PFSK-1 (cell line): ENCODE measurements at regions not wholly inside any gene's neighbourhood (a gene's known extent, or its start where the extent isn't known, plus 50 kb on each side); places are given as distances from the start of the nearest gene placed in this dataset.

ENCODE experiments used
- POLR2AphosphoS5 ChIP-seq: IDR thresholded peaks from 2 replicates; pipeline ENCODE4 v1.6.1; 2012; ENCODE audit warnings: low read depth, mild to moderate bottlenecking, control low read depth, low read length, moderate library complexity
- TAF1 ChIP-seq: IDR thresholded peaks from 2 replicates; pipeline ENCODE4 v1.6.1; 2012; ENCODE audit warnings: low read length, control low read depth, borderline replicate concordance; ENCODE audit not compliant: insufficient read depth
- TF ChIP-seq, protein P1 (sequence below), 2 experiments: IDR thresholded peaks; 2 replicates each; pipeline versions ENCODE4 v1.6.1 to v1.8.0; 2011 to 2012; ENCODE audit warnings: low read depth in 2 of 2, low read length in 2 of 2, control low read depth in 1 of 2, inconsistent platforms in 1 of 2, mild to moderate bottlenecking in 1 of 2, moderate library complexity in 1 of 2; ENCODE audit not compliant: insufficient read depth in 1 of 2

DNA sequence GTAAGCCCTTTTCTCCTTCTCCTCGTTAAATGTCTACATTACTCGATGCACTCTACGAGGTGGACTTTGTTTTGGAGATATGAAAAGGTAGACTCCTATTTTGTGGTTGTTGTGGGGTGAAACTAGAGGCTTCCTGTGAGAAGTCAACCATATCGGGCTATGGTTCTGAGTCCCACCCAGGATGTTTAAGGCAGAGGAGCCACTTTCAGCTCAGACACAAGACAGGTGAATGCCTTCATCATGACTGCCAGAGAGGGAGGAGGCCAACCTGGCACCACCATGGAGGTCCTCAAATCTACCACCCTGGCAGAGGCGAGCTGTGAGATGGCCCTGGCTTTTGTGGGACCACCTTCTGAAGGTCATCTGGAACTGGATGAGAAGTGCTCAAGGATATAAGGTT lies 154.4 kb upstream of the KLF3 start:
- TF ChIP-seq TAF1: no peak
- TF ChIP-seq, protein P1, sequence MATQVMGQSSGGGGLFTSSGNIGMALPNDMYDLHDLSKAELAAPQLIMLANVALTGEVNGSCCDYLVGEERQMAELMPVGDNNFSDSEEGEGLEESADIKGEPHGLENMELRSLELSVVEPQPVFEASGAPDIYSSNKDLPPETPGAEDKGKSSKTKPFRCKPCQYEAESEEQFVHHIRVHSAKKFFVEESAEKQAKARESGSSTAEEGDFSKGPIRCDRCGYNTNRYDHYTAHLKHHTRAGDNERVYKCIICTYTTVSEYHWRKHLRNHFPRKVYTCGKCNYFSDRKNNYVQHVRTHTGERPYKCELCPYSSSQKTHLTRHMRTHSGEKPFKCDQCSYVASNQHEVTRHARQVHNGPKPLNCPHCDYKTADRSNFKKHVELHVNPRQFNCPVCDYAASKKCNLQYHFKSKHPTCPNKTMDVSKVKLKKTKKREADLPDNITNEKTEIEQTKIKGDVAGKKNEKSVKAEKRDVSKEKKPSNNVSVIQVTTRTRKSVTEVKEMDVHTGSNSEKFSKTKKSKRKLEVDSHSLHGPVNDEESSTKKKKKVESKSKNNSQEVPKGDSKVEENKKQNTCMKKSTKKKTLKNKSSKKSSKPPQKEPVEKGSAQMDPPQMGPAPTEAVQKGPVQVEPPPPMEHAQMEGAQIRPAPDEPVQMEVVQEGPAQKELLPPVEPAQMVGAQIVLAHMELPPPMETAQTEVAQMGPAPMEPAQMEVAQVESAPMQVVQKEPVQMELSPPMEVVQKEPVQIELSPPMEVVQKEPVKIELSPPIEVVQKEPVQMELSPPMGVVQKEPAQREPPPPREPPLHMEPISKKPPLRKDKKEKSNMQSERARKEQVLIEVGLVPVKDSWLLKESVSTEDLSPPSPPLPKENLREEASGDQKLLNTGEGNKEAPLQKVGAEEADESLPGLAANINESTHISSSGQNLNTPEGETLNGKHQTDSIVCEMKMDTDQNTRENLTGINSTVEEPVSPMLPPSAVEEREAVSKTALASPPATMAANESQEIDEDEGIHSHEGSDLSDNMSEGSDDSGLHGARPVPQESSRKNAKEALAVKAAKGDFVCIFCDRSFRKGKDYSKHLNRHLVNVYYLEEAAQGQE (IDR thresholded peaks at IDR 0.05; ENCODE audit: insufficient read depth in 1 of 2, low read depth in 2 of 2, low read length in 2 of 2): no peak
- TF ChIP-seq POLR2AphosphoS5: no peak
